ENCODE measurements at regions not wholly inside any gene's neighbourhood (a gene's known extent, or its start where the extent isn't known, plus 50 kb on each side); places are given as distances from the start of the nearest gene placed in this dataset.

DNA sequence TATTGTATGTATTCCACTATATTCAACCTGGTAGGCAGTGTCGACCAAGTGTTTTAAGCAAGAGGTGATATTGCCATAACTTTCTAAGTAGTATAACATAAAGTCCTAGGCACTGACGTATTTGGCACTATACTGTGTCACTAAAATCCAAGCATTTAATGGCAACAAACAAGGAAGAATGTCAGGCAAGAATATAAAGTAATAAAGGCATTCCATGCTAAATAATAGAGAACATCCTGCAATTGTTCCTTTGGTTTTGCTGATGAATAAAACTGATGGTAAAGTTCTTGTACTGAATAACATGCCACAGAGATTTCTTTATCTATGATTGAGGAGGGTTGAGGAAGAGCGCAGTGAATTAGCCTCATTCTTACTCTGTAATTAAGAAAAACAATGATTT lies 256.9 kb downstream of the HINT1 start:
- TF ChIP-seq POLR2AphosphoS5 (IDR thresholded peaks at IDR 0.05; ENCODE audit: low read depth, low read length) (no peak), POLR2A (IDR thresholded peaks at IDR 0.05; ENCODE audit: low read depth, low read length) (no peak), TAF1 (IDR thresholded peaks at IDR 0.05; ENCODE audit: low read depth, low read length) (no peak)
